CD4-positive, alpha-beta T cell (primary cell): ENCODE measurements at regions not wholly inside any gene's neighbourhood (a gene's known extent, or its start where the extent isn't known, plus 50 kb on each side); places are given as distances from the start of the nearest gene placed in this dataset.

ENCODE experiments used
- ATAC-seq: fragments of 200-7000 bp; cut with Tn5 transposase; one replicate; pipeline ENCODE4 v1.10.0; 2022; ENCODE audit warnings: mild to moderate bottlenecking; ENCODE audit not compliant: poor library complexity
- CTCF ChIA-PET: fragments of 350-600 bp; sonication (Branson Sonifier 250); formaldehyde crosslinking; loops from one replicate; lab custom pipeline; 2021; ENCODE audit warnings: antibody characterized with exemption, inconsistent platforms; lab: Charles Lee
- POLR2A ChIA-PET: fragments of 350-600 bp; sonication (Branson Sonifier 250); formaldehyde crosslinking; loops from one replicate; lab custom pipeline; 2021; ENCODE audit warnings: antibody characterized with exemption, inconsistent platforms; lab: Charles Lee
- DNase-seq, 14 experiments: peaks; one replicate each; pipeline ENCODE4 v3.0.0-alpha.2; 2013 to 2020; ENCODE audit warnings: mixed read lengths in 2 of 14
- H3K27ac ChIP-seq, 2 donors: one replicate each; pipeline versions ENCODE4 v1.5.1 to v1.7.0; 2013; ENCODE audit warnings: low read length in 2 of 2, low read depth in 1 of 2, mild to moderate bottlenecking in 1 of 2
- H3K27me3 ChIP-seq, 2 experiments: 1 replicate in 1 of 2; 2 replicates in 1 of 2; pipeline versions ENCODE4 v1.6.1 to v1.7.0; 2013; ENCODE audit warnings: low read length in 2 of 2, control low read depth in 1 of 2, mild to moderate bottlenecking in 1 of 2, moderate library complexity in 1 of 2; ENCODE audit not compliant: insufficient read depth in 2 of 2, control insufficient read depth in 1 of 2
- H3K36me3 ChIP-seq: one replicate; pipeline ENCODE4 v1.6.1; 2013; ENCODE audit warnings: low read length, control low read depth; ENCODE audit not compliant: insufficient read depth
- H3K4me1 ChIP-seq: one replicate; pipeline ENCODE4 v1.6.1; 2013; ENCODE audit warnings: low read length, control low read depth; ENCODE audit not compliant: insufficient read depth
- H3K4me3 ChIP-seq: one replicate; pipeline ENCODE4 v1.5.1; 2013; ENCODE audit warnings: mild to moderate bottlenecking, low read length, moderate library complexity
- H3K9me3 ChIP-seq, 2 experiments: 1 replicate in 1 of 2; 2 replicates in 1 of 2; pipeline versions ENCODE4 v1.6.1 to v1.7.0; 2013; ENCODE audit warnings: low read length in 2 of 2, mild to moderate bottlenecking in 2 of 2, control low read depth in 1 of 2, moderate library complexity in 1 of 2; ENCODE audit not compliant: control insufficient read depth in 1 of 2, insufficient read depth in 1 of 2
- H3K27ac Mint-ChIP-seq: one replicate; pipeline ENCODE4 v1.8.0; 2020; ENCODE audit warnings: mixed read lengths
- H3K27me3 Mint-ChIP-seq: one replicate; pipeline ENCODE4 v1.8.0; 2021; ENCODE audit warnings: mixed read lengths
- H3K36me3 Mint-ChIP-seq: one replicate; pipeline ENCODE4 v1.8.0; 2021; ENCODE audit warnings: low read depth, mixed read lengths
- H3K4me1 Mint-ChIP-seq: one replicate; pipeline ENCODE4 v1.8.0; 2021; ENCODE audit warnings: low read depth, mixed read lengths
- H3K4me3 Mint-ChIP-seq: one replicate; pipeline ENCODE4 v1.8.0; 2020; ENCODE audit warnings: mild to moderate bottlenecking, mixed read lengths
- H3K9me3 Mint-ChIP-seq: one replicate; pipeline ENCODE4 v1.8.0; 2020; ENCODE audit warnings: mixed read lengths
- intact Hi-C, 2 experiments: fragments of 100-400 bp; cut with DNase I in 1 of 2; cut with micrococcal nuclease in 1 of 2; formaldehyde crosslinking; loops; one replicate each; pipeline versions ENCODE4 v1.15.1 to v1.9.0; 2023 to 2025; cut with DNase I, micrococcal nuclease
- TF ChIP-seq, protein P1 (sequence below): fragments of 200-600 bp; IDR thresholded peaks from one replicate; pipeline ENCODE4 v1.8.0; 2022; ENCODE audit warnings: antibody characterized with exemption, mild to moderate bottlenecking

DNA sequence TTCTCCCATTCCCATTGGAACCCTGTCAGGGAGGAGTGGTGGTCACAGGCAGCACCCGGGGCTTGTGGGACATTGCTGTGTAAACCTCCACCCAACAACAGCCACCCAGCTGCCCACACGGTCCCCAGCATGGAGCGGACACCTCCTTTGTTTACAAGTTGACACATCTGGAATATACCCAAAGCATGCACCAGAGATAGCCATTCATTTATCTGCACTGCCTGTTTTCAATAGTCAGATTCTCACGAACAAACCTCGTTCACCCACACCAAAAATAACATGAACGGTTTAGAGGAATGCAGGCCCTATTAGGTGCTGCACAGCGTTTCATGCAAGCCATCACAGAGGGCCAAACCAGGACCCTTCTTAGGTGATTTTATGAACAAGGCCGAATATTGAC is 244.8 kb downstream of the FOXL1 start:
- intact Hi-C loops: no loop called here
- peaks cover 62% of the 10 kb centered on the region for H3K27me3 Mint-ChIP-seq
- Histone ChIP-seq H3K9me3 (no peaks in the 10 kb centered on the region), H3K36me3 (no peaks in the 10 kb centered on the region), H3K4me1 (no peaks in the 10 kb centered on the region), H3K27ac (no peak overlapping the region), H3K27me3 (peaks cover 27 to 33% of the 10 kb centered on the region in 2 experiments), H3K4me3 (no peak overlapping the region)
- H3K4me1 Mint-ChIP-seq: no peaks in the 10 kb centered on the region
- TF ChIP-seq, protein P1, sequence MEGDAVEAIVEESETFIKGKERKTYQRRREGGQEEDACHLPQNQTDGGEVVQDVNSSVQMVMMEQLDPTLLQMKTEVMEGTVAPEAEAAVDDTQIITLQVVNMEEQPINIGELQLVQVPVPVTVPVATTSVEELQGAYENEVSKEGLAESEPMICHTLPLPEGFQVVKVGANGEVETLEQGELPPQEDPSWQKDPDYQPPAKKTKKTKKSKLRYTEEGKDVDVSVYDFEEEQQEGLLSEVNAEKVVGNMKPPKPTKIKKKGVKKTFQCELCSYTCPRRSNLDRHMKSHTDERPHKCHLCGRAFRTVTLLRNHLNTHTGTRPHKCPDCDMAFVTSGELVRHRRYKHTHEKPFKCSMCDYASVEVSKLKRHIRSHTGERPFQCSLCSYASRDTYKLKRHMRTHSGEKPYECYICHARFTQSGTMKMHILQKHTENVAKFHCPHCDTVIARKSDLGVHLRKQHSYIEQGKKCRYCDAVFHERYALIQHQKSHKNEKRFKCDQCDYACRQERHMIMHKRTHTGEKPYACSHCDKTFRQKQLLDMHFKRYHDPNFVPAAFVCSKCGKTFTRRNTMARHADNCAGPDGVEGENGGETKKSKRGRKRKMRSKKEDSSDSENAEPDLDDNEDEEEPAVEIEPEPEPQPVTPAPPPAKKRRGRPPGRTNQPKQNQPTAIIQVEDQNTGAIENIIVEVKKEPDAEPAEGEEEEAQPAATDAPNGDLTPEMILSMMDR: no peak
- H3K9me3 Mint-ChIP-seq: no peaks in the 10 kb centered on the region
- ATAC-seq: no peak
- H3K4me3 Mint-ChIP-seq: no peak overlapping the region
- CTCF ChIA-PET: no interaction called here
- no peaks in the 10 kb centered on the region for H3K36me3 Mint-ChIP-seq
- no peak for DNase-seq
- POLR2A ChIA-PET: no interaction called here
- no peak overlapping the region for H3K27ac Mint-ChIP-seq

DNA sequence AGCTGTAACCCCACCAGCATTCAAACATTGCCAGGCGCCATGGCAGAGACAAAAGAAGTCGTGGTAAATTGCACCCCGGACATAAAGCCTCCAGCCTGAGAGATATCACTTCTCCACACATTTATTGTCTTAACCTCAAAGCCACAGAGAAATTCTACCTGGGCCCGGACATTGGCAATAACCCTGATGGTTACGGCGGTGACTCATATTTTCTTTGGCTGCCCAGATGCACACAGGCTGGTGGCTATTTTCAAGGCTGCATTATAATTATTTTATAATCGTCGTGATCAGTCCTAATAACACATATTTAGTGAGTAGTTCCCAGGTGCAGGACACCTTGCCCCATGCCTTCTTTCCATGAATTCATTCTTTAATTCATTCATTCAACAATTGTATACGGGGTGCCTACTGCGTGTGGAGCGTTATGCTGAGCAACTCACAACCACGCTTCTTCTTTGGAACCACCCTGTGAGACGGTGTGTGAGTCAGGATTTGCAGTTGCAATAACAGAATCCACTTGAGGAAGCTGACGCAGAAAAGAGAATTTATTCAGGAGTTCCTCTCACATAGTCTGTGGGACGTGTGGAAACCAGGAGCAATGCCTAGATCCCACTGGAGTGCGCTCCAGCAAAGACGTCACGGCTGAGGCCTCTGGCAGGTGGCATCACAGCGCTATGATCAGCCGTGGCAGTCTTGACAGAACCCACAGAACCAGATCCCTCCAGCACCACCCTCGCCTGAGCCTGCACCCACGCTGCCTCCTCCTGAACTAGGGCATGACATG is 245.7 kb downstream of the FOXL1 start:
- H3K4me3 Mint-ChIP-seq: no peak overlapping the region
- peaks cover 60% of the 10 kb centered on the region for H3K27me3 Mint-ChIP-seq
- no peaks in the 10 kb centered on the region for H3K36me3 ChIP-seq
- TF ChIP-seq, protein P1: no peak
- no peak overlapping the region for H3K27ac Mint-ChIP-seq
- no peaks in the 10 kb centered on the region for H3K9me3 Mint-ChIP-seq
- H3K27ac ChIP-seq: no peak overlapping the region
- ChIA-PET POLR2A (no interaction called here), CTCF (no interaction called here)
- H3K9me3 ChIP-seq: no peaks in the 10 kb centered on the region
- no peaks in the 10 kb centered on the region for H3K4me1 Mint-ChIP-seq
- intact Hi-C loops: no loop called here
- no peak overlapping the region for H3K4me3 ChIP-seq
- peaks cover 27 to 28% of the 10 kb centered on the region in 2 experiments for H3K27me3 ChIP-seq
- no peak for DNase-seq
- no peaks in the 10 kb centered on the region for H3K36me3 Mint-ChIP-seq
- H3K4me1 ChIP-seq: no peaks in the 10 kb centered on the region
- no peak for ATAC-seq

DNA sequence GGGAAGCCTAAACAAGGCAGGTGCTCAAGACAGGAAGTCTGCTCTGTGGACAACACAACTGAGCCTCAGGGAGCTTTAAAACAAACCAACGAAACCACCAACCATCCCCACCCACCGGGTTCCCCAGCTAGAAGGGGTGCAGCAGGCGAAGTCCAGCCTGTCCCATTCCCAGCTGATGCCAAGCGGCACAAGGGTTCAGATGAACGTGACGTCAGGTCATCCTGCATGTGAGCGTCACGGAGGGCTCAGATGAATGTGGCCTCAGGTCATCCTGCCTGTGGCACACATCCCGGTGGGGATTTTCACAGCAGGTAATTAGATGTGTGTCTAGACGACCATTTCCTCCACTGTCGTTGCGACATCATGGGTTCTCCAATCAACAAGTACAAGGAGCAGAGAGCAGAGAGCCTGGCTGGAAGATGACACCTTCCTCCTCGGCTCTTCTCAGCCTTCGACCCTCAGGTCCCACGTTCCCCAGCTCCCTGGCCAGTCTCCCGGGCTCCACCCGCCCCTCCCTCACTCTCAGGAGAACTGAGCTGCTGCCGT is 246.5 kb downstream of the FOXL1 start:
- no peak overlapping the region for H3K27ac Mint-ChIP-seq
- H3K4me1 Mint-ChIP-seq: no peaks in the 10 kb centered on the region
- peaks cover 61% of the 10 kb centered on the region for H3K27me3 Mint-ChIP-seq
- no peaks in the 10 kb centered on the region for H3K36me3 Mint-ChIP-seq
- no peak overlapping the region for H3K4me3 Mint-ChIP-seq
- H3K4me3 ChIP-seq: no peak overlapping the region
- no peak for DNase-seq
- H3K9me3 ChIP-seq: no peaks in the 10 kb centered on the region
- no peaks in the 10 kb centered on the region for H3K36me3 ChIP-seq
- no peak overlapping the region for H3K27ac ChIP-seq
- no peaks in the 10 kb centered on the region for H3K9me3 Mint-ChIP-seq
- intact Hi-C loops: no loop called here
- POLR2A ChIA-PET: no interaction called here
- H3K4me1 ChIP-seq: no peaks in the 10 kb centered on the region
- H3K27me3 ChIP-seq: peaks cover 26 to 27% of the 10 kb centered on the region in 2 experiments
- TF ChIP-seq, protein P1: no peak
- no peak for ATAC-seq
- CTCF ChIA-PET: no interaction called here
